Islet of Langerhans (tissue), 1 donor: ENCODE measurements at regions not wholly inside any gene's neighbourhood (a gene's known extent, or its start where the extent isn't known, plus 50 kb on each side); places are given as distances from the start of the nearest gene placed in this dataset.
"Not testable (repeated sequence)": the region's sequence is repeated elsewhere in the genome, so short reads cannot be mapped to it uniquely, and the experiment has no call there.

Experiments
- FAIRE-seq: peaks from one replicate; lab custom pipeline; 2011; peaks lifted over from hg19 to GRCh38; lab: Jason Lieb, UNC

DNA sequence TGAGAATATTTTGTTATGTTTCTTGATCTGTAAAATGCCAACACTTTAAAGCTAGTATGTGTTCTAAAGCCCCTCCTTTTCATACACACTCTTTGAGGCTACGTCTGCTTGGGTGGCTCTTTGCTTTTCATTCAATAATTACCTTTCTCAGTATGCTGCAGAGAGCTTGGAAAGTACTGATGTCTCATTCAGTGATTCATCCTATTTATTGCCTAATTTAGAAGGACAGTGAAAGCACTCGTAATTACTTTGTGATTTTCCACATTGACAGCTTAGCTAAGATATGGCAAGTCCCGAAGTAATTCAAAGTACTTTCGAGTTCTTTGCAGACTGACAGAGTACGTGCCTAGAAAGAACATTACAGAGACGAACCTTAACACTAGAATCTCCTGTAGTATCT is 57.2 kb downstream of the BMP15 start:
- no peak for FAIRE-seq

DNA sequence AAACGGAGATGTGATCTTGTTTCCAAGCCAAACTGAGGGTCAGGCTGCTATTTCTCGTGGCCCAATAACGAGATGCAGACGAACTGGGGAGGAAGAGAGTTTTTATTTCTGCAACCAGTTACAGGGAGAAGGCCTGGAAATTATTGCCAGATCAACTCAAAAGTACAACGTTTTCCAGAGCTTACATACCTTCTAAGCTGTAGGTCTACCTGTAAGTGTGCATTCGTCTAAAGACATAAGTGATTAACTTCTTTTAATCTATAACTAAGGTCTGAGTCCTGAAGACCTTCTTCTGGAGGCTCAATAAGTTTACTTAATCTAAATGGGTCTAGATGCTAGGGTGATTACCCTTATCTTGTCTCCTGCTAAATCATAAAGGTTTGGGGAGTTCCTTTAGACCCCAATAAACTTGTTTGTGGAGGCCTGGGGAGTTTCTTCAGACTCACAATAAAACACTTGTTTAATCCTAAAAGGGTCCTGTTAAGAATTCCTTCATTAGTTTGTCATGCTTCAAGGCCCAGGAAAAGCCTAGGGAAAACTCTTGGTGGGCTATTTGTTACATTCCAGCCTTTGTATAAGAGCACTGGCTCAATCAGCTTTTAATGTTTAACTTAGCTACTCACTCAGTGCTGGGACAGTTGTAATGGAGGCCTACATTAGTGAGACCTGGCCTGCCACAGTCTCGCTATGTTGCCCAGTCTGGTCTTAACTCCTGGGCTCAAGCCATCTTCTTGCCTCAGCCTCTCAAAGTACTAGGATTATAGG is 58.5 kb downstream of the BMP15 start:
- not testable (repeated sequence) for FAIRE-seq

DNA sequence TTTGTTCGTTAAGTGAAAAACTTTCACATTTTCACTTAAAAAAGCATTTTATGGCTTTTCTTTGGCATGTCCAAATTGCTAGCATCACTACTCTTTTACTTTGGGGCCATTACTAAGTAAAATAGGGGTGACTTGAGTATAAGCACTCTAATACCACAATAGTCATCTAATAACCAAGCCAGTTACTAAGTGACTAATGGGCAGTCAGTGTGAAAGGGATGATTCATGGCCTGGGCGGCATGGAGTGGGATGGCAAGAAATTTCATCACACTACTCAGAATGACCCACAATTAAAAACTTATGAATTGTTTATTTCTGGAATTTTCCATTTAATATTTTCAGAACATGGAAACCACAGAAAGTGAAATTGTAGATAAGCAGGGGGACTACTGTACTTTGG is 60.9 kb downstream of the BMP15 start:
- no peak for FAIRE-seq

DNA sequence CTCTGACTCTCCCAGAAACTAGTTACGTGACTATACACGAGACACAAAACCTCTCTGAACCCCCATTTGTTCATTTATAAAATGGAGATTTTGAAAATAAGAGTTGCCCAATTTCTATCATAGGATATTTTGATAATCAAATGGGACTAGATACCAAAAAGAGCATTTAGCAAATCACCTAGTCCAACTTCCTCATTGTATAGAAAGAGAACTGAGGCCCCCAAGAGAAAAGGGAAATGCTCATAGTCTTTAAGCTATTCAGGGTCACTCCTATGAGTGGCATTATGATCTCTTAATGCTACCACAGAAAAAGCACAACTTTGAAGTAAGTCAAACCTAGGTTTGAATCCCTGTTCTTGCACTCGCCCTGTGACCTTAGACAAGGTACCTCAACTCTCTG is 62.7 kb downstream of the BMP15 start:
- FAIRE-seq: no peak

DNA sequence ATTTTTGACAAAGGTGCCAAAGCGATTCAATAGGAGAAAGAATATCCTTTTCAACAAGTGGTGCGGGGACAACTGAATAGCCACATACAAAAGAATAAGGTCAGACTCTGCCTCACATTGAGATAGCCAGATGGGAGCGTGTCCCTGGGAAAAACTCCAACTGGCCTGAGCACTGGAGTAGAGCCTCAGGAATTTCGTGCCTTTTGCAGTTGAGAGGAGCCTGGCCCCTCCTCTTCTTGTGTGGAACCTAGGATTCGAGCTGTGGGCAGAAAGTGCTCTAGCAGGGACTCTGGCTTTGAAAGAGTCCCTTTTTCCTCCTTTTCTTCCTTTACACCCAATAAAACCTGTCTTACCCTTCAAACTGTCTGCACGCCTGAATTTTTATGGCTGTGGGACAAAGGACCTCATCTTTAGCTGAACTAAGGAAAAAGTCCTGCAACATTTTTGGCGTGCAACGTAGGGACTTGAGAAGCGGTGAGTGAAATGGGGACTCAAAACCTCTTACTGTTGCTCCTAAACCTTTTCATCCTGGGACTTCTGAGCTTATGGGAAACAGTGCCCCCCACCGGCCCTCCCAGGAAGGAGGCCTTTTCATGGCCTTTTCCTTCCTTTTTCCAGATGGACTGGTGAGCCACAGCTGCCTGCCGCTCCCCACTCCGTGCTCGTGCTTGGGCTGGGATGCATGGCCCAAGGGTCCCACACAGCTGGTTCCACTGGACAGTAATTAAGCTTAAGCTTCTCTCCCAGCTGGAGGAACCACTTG is 68.6 kb downstream of the BMP15 start:
- FAIRE-seq: no peak

DNA sequence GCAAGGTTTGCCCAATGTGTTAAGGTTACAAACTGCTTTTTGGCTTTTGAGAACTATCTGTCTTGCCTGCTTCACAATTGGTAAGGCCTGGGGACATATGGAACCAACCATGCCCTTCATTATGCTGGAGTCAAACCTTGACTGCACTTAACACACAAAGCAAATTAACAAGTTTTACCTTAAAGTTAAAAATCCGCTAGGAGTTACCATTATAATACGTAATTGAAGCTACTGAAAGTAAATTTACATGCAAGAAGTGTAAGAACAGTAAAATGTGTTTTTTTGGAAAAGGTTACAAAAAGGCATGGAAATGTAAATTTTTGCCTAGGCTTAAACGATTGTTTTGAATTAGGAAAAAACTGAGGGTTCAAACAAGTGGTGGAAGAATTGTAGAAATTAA is 69.7 kb downstream of the BMP15 start:
- FAIRE-seq: no peak

DNA sequence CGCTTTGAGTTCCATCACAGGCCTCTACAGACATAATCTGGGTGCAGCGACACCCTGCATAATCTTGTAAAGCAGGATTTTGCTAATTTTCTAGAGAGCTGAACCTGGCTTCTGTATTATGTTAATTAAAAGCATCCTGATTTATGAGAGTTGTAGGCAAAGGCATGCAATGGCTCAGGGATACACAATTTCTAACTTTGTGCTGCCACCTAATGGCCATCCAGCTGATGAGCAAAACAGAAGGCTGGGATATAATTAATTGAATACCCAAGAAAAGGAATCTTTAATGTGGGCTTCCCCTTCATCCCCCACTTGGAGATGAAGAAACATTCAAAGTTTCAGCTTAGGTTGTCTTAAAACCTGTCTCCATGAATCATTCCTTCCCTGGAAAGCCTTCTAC is 78.1 kb downstream of the BMP15 start:
- no peak for FAIRE-seq

DNA sequence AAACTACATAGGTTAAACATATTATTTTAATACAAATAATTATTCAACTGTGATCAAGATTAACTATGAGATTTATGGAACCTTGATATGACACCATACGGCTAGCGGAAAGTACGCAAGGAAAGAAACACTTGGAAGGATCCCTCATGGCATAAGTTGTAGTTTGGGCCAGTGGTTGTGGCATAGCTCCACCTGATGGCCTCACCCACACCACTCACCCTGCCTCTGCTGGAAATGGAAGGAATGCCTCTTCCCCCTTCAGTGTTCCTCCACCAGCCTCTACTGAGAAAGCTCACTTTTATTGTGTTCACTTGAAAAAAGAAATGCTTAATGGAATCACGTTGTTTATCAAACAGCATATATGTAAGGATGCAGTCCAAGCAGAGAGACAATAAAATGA is 86.4 kb downstream of the BMP15 start:
- FAIRE-seq: no peak

DNA sequence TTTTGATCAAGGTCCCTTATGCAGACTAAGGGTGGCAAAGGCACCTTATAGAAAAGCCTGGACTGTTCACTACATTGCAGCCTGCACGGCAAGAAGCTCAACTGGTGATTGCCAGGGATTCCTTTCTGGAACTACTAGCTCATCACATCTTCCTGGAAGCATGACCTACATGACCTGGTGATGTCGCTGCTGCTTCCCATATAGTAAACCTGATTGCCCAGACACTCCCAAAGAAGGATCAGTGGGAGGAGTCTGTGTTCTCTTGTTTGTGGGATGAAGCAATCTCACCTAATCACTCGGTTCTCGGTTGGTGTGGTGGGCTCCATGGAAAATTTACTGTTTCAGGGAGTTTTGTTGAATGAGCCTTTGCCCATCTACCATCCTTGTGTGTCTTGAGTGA is 89.8 kb downstream of the BMP15 start:
- not testable (repeated sequence) for FAIRE-seq

DNA sequence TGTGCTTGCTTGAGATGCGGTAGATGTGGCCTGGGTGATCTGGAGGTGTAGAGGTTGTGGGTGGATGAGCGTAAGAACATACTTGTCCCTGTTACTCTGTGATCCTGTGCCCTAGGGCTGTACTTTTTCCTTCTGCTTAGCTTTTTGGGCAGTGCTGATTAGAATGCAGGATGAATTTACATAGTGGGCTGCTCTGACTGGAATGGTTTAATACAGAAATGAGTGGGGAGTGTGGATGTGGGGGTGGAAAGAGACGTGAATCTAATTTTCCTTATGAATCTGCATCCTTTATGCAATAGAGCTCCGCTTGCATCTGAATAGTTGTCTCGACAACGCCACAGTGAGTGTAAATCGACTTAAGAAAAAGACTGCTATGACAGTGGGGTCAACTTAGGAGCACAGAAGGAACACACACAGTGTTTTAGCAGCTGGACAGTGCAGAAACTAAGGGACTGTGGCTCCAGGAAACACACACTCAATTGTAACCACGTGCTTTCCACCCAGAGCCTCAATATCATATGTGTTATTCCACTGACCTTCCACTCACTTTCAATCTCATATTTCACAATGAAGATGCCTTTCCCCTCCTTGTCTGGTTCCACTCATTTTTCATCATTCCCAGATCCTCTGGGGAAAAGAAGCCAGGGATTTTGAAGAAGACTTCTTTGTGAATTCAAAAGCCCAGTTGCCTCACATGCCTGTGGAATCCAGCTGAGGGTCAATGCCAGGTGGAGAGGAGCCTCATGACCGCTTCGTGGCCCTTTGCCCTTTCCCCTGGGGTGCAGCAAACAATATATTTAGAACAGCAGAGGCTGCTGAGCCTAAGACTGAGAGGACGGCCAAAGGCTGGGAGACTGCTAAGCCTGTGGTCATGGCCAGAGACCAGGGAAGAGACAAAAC is 91.4 kb downstream of the BMP15 start:
- FAIRE-seq: not testable (repeated sequence)

DNA sequence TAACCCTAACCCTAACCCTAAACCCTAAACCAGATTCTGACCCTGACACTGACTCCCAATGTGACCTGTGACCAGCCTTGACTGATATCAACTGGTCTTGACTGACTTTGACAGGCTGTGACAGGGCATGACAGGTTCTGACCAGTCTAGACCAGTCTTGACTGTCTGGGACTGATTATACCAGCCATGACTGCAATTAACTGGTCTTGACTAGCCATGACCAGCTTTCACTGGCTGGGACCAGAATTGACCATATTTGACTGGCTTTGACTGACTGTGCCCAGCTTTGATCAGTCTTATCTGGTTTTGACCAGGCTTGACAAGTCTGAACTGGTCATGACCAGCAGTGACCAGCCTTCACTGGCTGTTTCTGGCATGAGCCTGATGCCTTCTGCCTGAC is 95.5 kb downstream of the BMP15 start:
- FAIRE-seq: no peak

DNA sequence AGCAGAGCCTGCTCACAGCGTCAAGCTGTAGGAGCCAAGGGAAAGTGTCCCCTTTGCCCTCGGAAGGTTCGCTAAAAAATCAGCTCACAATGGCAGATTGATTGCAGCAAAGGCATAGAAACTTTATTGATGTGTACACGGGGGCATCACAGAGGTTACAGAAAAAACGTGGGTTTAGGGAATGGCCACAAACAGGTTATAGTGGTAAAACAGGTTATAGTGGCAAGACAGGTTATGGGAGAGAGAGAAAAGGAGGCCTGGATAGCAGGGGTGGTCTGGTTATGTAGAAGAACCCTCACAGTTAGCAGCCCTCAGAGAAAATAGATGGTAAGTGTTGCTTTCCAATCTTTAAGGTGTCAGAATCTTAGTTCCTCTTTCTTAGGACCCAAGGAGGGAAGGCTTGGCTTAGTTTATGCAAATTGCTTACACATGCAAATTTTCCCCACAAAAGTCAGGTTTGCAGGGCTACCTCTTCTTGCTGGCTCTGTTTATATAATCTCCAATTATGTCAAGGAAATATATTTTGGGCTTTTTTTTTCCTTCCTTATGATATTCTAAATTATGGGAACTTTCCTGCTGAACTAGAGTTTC is 113.7 kb downstream of the BMP15 start:
- FAIRE-seq: no peak

DNA sequence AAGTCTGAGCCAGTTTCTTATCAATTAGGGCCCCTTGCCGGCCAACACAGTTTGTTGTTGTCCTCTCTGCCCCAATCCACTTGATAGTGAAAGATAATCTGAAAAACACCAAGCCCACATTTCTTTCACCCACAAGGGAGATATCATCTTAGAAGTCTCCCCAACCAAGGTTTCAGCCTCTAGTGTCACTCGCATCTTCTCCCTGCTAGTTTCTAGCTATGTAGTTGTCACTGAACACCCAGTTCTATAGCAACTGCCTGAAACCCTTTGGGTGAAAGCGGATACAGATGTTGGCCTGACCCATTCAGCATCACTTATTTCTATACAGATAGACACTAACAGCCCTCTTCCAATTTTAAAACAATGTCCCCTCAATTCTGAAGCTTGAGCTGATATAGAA is 116.3 kb downstream of the BMP15 start:
- FAIRE-seq: no peak

DNA sequence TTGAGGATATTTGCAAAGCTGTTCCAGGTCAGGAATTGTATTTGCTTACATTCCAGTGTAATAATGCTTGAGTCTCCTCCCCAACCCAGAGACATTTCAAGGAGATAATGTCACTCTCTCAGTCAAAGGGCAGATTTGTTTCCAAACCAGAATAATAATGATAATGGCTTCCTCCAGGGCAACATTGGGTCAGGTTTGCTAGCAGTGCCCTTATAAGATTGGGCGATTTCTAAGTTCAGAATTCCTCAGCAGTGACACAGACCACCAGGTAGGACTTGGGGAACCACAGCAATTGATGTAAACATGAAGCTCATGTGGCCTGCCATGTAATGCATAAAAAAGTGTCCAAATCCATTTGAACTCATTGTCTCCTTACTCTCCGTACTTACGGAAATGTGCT is 125.2 kb downstream of the BMP15 start:
- FAIRE-seq: no peak

DNA sequence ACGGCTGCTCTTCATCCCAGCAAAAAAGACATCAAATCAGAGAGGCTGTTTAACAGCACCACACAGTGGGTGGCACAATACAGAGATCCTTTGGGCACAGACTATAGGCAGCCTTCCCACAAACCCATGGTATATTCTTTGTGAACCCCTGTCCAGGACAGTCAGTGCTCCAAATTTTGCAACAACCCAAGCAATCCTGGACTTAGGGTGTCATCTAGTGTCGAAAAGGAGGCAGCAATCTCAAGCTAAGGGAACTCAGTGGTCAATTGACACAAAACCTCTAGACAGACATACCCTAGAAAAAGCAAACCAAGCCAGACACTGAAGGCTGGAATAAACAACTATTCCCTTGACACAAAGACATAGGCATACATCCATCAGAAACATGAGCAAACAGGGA is 137.4 kb downstream of the BMP15 start:
- no peak for FAIRE-seq

DNA sequence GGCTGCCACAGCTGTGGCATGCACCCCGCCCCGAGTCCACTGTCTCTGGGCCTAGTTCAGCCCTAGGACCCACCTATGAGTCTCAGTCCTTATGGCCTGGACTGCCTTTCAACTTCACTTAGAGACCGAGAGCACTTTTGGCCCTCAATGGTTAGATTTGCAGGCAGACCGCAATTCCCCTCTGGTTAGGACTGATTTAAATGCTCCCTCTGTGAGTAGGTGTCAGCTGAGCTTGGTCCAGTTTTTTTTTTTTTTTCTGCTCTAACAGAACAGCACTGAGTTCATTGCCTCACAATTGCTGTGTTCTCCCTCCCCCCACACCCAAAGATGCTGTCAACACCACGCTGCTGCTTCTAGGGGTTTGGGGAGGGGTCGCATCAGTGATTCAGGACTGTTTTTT is 143.2 kb downstream of the BMP15 start:
- no peak for FAIRE-seq

DNA sequence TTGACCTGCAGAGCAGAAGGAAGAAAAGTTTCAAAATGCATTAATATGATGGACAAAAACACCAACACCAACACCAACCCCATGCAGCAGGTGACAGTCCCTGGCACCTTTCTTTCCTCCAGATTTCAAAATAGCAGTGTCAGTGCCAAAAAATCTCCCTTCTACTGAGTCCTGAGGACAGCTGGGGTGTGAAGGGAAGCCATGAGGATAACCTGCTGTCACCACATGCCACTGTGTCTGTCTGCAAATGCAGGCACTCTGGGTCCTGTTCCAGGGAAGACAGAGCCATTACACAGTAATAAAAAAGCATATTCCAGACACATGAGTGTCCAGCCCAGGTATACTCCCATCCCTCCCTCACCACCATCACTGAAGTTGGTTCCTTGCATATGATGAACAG is 187.5 kb downstream of the BMP15 start:
- no peak for FAIRE-seq

DNA sequence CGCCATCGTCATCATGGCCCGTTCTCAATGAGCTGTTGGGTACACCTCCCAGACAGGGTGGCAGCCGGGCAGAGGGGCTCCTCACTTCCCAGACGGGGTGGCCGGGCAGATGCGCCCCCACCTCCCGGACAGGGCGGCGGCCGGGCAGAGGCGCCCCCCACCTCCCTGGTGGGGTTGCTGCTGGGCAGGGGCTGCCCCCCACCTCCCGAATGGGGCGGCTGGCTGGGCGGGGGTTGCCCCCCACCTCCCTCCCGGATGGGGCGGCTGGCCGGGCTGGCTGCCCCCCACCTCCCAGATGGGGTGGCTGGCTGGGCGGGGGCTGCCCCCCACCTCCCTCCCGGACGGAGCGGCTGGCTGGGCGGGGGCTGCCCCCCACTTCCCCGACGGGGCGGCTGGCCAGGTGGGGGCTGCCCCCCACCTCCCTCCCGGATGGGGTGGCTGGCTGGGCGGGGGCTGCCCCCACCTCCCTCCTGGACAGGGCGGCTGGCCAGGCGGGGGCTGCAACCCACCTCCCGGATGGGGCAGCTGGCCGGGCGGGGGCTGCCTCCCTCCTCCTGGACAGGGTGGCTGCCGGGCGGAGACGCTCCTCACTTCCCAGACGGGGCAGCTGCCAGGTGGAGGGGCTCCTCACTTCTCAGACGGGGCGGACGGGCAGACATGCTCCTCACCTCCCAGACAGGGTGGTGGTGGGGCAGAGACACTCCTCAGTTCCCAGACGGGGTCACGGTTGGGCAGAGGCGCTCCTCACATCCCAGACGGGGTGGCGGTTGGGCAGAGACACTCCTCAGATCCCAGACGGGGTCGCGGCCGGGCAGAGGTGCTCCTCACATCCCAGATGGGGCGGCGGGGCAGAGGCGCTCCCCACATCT is 208.8 kb downstream of the BMP15 start:
- not testable (repeated sequence) for FAIRE-seq

DNA sequence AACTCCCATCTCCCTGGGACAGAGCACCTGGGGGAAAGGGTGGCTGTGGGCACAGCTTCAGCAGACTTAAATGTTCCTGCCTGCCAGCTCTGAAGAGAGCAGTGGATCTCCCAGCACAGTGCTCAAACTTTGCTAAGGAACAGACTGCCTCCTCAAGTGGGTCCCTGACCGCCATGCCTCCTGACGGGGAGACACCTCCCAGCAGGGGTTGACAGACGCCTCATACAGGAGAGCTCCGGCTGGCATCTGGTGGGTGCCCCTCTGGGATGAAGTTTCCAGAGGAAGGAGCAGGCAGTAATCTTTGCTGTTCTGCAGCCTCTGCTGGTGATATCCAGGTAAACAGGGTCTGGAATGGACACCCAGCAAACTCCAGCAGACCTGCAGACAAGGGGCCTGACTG is 206.9 kb upstream of the NUDT10 start:
- FAIRE-seq: not testable (repeated sequence)

DNA sequence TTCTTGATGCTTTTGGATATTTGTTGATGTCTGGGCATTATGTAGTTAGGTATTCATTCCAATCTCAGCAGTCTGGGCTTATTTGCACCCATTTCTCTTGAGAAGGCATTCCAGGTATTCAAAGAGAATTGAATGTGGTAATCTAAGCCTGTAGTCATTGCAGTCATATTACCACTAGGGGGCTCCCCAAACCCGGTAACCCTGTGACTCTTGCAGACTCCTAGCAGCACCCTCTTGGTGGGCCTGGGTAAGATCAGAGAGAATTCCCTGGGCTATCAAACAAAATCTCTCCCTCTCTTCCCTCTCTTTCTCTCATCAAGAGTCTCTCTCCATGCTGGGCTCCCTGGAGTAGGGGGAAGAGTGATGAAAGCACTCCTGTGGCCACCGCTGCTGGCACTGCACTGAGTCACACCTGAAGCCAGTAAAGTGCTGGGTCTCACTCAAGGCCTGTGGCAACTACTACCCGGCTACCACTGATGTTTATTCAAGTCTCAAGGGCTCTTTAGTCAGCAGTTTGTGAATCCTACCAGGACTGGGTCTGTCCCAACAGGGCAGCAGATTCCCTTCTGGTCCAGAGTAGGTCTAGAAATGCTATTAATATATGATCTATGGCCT is 187.7 kb upstream of the NUDT10 start:
- no peak for FAIRE-seq

DNA sequence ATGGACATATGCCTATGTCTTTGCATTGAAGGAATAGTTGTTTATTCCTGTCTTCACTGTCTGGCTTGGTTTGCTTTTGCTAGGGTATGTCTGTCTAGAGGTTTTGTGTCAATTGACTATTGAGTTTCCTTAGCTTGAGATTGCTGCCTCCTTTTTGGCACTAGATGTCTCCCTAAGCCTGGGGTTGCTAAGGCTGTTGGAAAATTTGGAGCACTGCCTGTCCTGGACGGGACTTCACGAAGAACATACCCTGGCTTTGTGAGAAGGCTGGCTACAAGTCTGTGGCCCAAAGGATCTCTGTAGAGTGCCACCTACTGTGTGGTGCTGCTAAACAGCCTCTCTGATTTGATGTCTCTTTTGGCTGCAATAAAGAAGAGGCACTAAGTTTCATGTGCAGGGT is 183.8 kb upstream of the NUDT10 start:
- FAIRE-seq: no peak
